Panc1 (cell line): ENCODE measurements at regions not wholly inside any gene's neighbourhood (a gene's known extent, or its start where the extent isn't known, plus 50 kb on each side); places are given as distances from the start of the nearest gene placed in this dataset.

Source experiments
- CTCF ChIP-seq: fragments of 450-650 bp; IDR thresholded peaks from 2 replicates; pipeline ENCODE4 v1.5.1; 2017; ENCODE audit warnings: mild to moderate bottlenecking
- POLR2AphosphoS5 ChIP-seq: IDR thresholded peaks from 2 replicates; pipeline ENCODE4 v1.6.1; 2012; ENCODE audit warnings: mild to moderate bottlenecking, low read depth, low read length, moderate library complexity
- TCF7L2 ChIP-seq: IDR thresholded peaks from 2 replicates; pipeline ENCODE4 v1.6.1; 2011; ENCODE audit warnings: mild to moderate bottlenecking, low read depth, low read length, inconsistent platforms

- no peak for TF ChIP-seq POLR2AphosphoS5
- TF ChIP-seq CTCF = no peak
- no peak for TF ChIP-seq TCF7L2
These were observed 68.0 kb upstream of the GPC6 start for GRCh38 chr13:93158565-93158964.
